Lung (tissue), 11 donors: ENCODE measurements at regions not wholly inside any gene's neighbourhood (a gene's known extent, or its start where the extent isn't known, plus 50 kb on each side); places are given as distances from the start of the nearest gene placed in this dataset.
A peak's percentile ranks its signal among the peaks of the same experiment; 100 is the strongest.

ENCODE experiments used
- ATAC-seq: fragments of 200-7000 bp; cut with Tn5 transposase; one replicate; pipeline ENCODE4 v1.9.1; 2020; ENCODE audit warnings: moderate number of reproducible peaks; ENCODE audit not compliant: insufficient read depth, low FRiP score
- DNase-seq, 3 donors: peaks; one replicate each; pipeline ENCODE4 v3.0.0-alpha.2; 2013 to 2017
- H3K27ac ChIP-seq, 2 donors: one replicate each; pipeline ENCODE4 v1.5.1; 2013; ENCODE audit warnings: mild to moderate bottlenecking in 2 of 2, moderate library complexity in 2 of 2, control low read depth in 1 of 2, inconsistent platforms in 1 of 2, low read depth in 1 of 2, low read length in 1 of 2
- H3K27me3 ChIP-seq, 3 donors: one replicate each; pipeline ENCODE4 v1.5.1; 2013; ENCODE audit warnings: low read length in 2 of 3; ENCODE audit not compliant: control insufficient read depth in 3 of 3, insufficient read depth in 3 of 3
- H3K36me3 ChIP-seq, 4 donors: one replicate each; pipeline ENCODE4 v1.5.1; 2013; ENCODE audit warnings: low read length in 4 of 4, mild to moderate bottlenecking in 1 of 4, moderate library complexity in 1 of 4; ENCODE audit not compliant: control insufficient read depth in 4 of 4, insufficient read depth in 4 of 4
- H3K4me1 ChIP-seq, 5 donors: one replicate each; pipeline ENCODE4 v1.5.1; 2013; ENCODE audit warnings: low read length in 5 of 5, mild to moderate bottlenecking in 2 of 5, moderate library complexity in 1 of 5; ENCODE audit not compliant: control insufficient read depth in 5 of 5, insufficient read depth in 5 of 5
- H3K4me3 ChIP-seq: one replicate; pipeline ENCODE4 v1.5.1; 2013; ENCODE audit warnings: mild to moderate bottlenecking, control low read depth, moderate library complexity
- H3K9ac ChIP-seq, 2 donors: one replicate each; pipeline ENCODE4 v1.5.1; 2013; ENCODE audit warnings: low read length in 2 of 2, control low read depth in 1 of 2; ENCODE audit not compliant: insufficient read depth in 1 of 2
- H3K9me3 ChIP-seq, 4 donors: one replicate each; pipeline ENCODE4 v1.5.1; 2013; ENCODE audit warnings: low read length in 3 of 4, mild to moderate bottlenecking in 1 of 4, moderate library complexity in 1 of 4; ENCODE audit not compliant: control insufficient read depth in 4 of 4, insufficient read depth in 3 of 4
- WGBS, 2 donors: extraction: QIAGEN DNeasy Blood & Tissue Kit; methylation state at CpG; one replicate each; pipeline ENCODE4 v1.1.7; 2013; 5-methylcytosine and 5-hydroxymethylcytosine counted together
- TF ChIP-seq, protein P1 (sequence below): IDR thresholded peaks from 2 replicates; pipeline ENCODE4 v1.5.1; 2012; ENCODE audit warnings: mild to moderate bottlenecking; ENCODE audit errors: control extremely low read depth, extremely low read depth
- donor health status: control.
- donor health status: control.
- donor health status: Bipolar disorder and iron deficiency.
- donor health status: healthy.
- donor health status: DM: yes; HTN: yes; CAD: no.

DNA sequence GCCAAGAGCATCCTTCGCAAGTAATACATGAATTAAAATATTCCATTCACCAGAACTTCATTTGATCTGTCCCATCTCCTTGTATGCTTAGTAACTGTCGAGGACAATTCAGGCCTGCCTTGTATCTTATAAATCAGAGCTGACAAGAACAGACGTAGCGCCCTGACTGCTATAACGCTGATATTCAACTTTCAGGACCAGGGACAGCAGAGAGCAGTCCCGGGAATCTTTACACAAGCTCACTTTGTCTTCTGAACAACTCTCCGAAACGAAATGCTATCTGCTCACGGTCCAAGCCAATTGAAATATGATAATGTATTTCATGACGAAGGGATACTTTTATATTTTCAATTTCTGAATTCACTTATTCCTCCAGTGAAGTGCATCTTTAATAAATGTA, 175.7 kb downstream of the VCY1B start:
- Histone ChIP-seq H3K36me3 (no peaks in the 10 kb centered on the region), H3K9ac (no peak overlapping the region), H3K4me3 (no peak overlapping the region), H3K4me1 (no peaks in the 10 kb centered on the region), H3K9me3 (no peaks in the 10 kb centered on the region), H3K27me3 (no peaks in the 10 kb centered on the region), H3K27ac (no peak overlapping the region)
- DNase-seq, result peak in 1 of 3 donors; percentile 39
- ATAC-seq, result no peak
- TF ChIP-seq, protein P1, sequence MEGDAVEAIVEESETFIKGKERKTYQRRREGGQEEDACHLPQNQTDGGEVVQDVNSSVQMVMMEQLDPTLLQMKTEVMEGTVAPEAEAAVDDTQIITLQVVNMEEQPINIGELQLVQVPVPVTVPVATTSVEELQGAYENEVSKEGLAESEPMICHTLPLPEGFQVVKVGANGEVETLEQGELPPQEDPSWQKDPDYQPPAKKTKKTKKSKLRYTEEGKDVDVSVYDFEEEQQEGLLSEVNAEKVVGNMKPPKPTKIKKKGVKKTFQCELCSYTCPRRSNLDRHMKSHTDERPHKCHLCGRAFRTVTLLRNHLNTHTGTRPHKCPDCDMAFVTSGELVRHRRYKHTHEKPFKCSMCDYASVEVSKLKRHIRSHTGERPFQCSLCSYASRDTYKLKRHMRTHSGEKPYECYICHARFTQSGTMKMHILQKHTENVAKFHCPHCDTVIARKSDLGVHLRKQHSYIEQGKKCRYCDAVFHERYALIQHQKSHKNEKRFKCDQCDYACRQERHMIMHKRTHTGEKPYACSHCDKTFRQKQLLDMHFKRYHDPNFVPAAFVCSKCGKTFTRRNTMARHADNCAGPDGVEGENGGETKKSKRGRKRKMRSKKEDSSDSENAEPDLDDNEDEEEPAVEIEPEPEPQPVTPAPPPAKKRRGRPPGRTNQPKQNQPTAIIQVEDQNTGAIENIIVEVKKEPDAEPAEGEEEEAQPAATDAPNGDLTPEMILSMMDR, result no peak
- 13% methylated on average over 10 of the region's 10 CpGs; no CpG with 5 or more reads in 1 of the 2 donors for WGBS, 2 donors

DNA sequence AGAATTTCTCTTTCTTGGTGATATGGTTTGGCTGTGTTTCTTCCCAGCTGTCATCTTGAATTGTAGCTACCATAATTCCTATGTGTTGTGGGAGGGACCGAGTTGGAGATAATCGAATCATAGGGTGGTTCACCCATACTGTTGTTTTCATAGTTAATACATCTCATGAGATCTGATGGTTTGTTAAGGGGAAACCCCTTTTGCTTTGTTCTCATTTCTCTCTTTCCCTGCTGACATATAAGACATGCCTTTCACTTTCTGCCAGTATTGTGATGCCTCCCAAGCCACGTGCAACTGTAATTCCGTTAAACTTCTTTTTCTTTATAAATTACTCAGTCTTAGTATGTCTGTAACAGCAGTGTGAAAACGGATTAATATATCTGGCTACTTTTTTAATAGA, 179.0 kb downstream of the VCY1B start:
- no peak overlapping the region for H3K4me3 ChIP-seq
- DNase-seq, result no peak
- WGBS, 2 donors, result 84% methylated on average over 5 of the region's 5 CpGs; no CpG with 5 or more reads in 1 of the 2 donors
- no peak for ATAC-seq
- TF ChIP-seq, protein P1, result no peak
- no peaks in the 10 kb centered on the region for H3K36me3 ChIP-seq
- H3K9me3 ChIP-seq, result no peaks in the 10 kb centered on the region
- no peaks in the 10 kb centered on the region for H3K4me1 ChIP-seq
- H3K27me3 ChIP-seq, result no peaks in the 10 kb centered on the region
- H3K9ac ChIP-seq, result no peak overlapping the region
- H3K27ac ChIP-seq, result no peak overlapping the region

DNA sequence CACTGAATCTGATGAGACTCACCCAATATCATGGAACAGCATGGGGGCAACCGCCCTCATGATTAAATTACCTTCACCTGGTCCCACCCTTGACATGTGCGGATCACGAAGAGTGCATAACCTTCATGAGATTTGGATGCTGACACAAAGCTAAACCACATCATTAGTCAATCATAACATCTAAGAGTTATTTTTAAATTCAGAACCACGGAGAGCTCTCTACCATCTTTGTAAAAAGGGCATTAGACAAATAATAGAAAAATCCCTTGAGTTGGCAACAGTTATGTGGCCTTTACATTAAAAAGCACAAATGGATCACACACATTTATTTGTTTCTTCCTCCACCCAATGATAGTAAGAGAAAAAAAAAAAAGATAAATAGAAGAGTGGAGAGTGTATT, 182.2 kb downstream of the VCY1B start:
- no peak overlapping the region for H3K4me3 ChIP-seq
- no peaks in the 10 kb centered on the region for H3K36me3 ChIP-seq
- no peak overlapping the region for H3K9ac ChIP-seq
- no peaks in the 10 kb centered on the region for H3K27me3 ChIP-seq
- H3K27ac ChIP-seq, result no peak overlapping the region
- H3K9me3 ChIP-seq, result no peaks in the 10 kb centered on the region
- WGBS, 2 donors, result 85% methylated on average over 4 of the region's 4 CpGs; no CpG with 5 or more reads in 1 of the 2 donors
- peak in 1 of 3 donors; percentile 6 for DNase-seq
- TF ChIP-seq, protein P1, result no peak
- no peak for ATAC-seq
- no peaks in the 10 kb centered on the region for H3K4me1 ChIP-seq

DNA sequence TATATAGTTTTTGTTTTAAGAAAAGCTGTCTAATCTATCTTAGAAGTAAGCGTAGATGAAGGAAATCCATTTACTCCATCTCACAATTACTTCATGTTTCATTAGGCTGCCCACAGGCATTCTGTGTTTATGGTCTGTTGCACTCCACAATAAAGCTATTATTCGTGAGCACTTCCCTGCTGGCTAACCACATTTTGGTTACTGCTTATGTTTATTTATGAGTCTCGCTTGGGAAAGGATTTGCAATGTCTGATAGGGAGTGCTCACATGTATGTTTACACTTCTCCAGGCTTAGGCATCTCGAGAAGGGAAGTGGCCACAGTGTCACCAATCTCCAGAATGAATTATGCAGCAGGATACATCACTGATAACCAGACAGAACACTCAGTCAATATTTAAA, 190.9 kb downstream of the VCY1B start:
- WGBS, 2 donors, result 5% methylated on average over 4 of the region's 4 CpGs; no CpG with 5 or more reads in 1 of the 2 donors
- no peak for ATAC-seq

More for the DNA sequence above, 190.9 kb downstream of the VCY1B start:
- DNase-seq, result no peak
- no peaks in the 10 kb centered on the region for H3K27me3 ChIP-seq
- H3K9me3 ChIP-seq, result no peaks in the 10 kb centered on the region
- H3K4me1 ChIP-seq, result no peaks in the 10 kb centered on the region
- TF ChIP-seq, protein P1, result no peak
- H3K9ac ChIP-seq, result no peak overlapping the region
- H3K4me3 ChIP-seq, result no peak overlapping the region
- no peak overlapping the region for H3K27ac ChIP-seq
- H3K36me3 ChIP-seq, result no peaks in the 10 kb centered on the region
